ENCODE measurements at regions not wholly inside any gene's neighbourhood (a gene's known extent, or its start where the extent isn't known, plus 50 kb on each side); places are given as distances from the start of the nearest gene placed in this dataset.

GRCh38 chr6:168985705-168986104 lies 267.9 kb downstream of the THBS2 start:
- in situ Hi-C loops (cut with HindIII; ENCODE audit: low sequenced_read_pairs), result loop anchor here (10.0 kb wide), 1 partner anchor 559 kb away; no protein-coding TSS in a partner anchor

DNA sequence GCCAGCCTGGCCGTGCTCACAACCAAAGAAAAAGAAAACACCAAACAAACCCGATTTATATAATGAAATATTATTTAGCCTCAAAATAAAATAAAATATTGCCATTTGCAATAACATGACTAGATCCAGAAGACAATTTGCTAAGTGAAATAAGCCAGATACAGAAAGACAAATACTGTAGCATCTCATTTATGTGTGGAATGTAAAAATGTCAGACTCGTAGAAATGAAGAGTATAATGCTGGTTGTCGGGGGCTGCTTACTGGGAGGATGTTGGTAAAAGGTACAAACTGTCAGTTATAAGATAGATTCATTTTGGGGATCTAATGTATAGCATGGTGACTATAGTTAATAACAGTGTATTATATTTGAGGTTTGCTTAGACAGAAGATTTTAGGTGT lies 269.7 kb downstream of the THBS2 start:
- in situ Hi-C loops (cut with HindIII; ENCODE audit: low sequenced_read_pairs), result loop anchor here (10.0 kb wide), 1 partner anchor 561 kb away; no protein-coding TSS in a partner anchor

DNA sequence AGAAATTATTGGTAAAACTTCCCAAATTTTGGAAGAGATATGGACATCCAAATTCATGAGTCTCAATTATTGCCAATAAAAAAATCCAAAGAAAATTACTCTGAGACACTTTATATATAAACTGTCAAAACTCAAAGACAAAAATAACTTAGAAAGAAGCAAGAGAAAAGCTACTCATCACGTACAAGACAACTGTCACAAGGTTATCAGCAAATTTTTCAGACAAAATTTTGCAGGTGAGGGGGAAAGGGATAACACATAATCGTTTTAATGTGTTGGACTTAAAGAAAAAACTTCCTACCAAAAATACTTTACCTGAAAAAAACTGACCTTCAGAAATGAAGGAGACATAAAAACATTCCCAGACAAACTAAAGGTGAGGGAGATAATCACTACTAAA lies 272.5 kb downstream of the THBS2 start:
- in situ Hi-C loops (cut with HindIII; ENCODE audit: low sequenced_read_pairs), result loop anchor here (10.0 kb wide), 1 partner anchor 564 kb away; no protein-coding TSS in a partner anchor

DNA sequence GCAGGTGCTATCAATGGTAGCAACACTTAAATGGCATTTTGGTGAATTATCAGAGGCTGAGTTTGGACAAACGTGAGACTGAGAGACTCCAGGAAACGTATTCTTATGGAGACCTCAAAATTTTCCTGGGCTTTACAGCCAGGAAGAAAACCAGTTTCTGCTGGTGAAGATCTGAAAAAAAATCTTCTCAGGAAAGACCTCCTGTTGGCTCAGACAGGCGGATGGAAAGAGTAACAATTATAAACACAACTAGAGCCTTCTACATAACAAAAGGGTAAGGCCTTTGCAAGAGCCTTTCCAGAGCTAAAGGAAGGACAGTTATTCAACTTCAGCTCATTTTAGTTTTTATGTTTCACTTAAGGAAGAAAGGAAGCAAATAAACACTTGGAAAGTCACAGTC lies 274.4 kb downstream of the THBS2 start:
- in situ Hi-C loops (cut with HindIII; ENCODE audit: low sequenced_read_pairs), result no loop called here

DNA sequence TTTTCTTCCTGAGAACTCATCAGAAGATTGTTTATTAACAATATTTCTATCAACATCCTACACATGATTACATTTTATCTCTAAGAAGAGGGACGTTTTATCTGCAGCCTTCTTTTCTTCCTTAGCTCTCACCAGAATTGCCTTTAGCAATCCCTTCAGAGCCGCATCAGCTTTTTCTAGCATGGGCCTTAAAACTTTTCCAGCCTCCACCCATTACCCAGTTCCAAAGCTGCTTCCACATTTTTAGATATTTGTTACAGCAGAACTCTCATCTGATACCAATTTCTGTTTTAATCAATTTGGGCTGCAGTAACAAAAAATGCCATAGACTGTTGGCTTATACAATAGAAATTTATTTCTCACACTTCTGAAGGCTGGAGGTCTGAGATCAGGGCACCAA lies 281.5 kb downstream of the THBS2 start:
- in situ Hi-C loops (cut with HindIII; ENCODE audit: low sequenced_read_pairs), result no loop called here

DNA sequence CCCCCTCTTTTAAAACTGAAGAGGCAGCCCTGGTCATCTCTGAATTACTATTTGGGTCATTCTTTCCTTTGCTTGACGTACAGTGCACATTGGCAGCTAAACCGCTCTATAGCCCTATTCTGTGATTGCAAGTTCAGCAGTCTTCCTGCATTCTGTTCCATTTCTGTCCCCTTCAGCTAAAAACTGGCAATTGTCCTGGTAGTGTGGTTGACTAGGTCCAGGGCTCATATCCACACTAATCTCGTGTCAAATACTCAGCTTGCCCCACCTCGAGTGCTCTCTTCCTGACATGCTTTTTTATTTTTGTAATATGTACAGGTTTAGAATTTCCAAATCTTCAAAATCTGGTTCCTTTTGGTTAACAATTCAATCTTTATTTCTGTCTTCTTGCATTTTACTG lies 282.1 kb downstream of the THBS2 start:
- in situ Hi-C loops (cut with HindIII; ENCODE audit: low sequenced_read_pairs), result no loop called here

- in situ Hi-C loops (cut with HindIII; ENCODE audit: low sequenced_read_pairs), result no loop called here
These were observed 284.8 kb downstream of the THBS2 start for GRCh38 chr6:168968801-168969200.

DNA sequence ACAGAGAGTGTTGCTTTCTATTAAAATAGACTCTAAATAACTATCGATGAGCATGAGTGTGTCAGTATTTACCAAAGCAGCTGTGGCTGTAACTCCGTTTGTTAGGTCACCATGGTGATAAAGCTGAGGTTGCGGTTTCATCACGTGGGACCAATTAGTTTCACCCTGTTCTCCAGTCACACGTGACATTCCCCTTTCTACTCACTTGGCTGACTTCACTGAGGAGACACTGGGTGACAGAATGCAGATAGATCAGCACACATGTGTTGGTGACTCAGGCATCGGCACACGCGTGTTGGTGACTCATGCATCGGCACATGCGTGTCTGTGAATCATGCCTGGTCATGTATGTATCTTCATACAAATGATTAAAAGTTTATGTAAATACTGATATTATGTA lies 285.4 kb downstream of the THBS2 start:
- in situ Hi-C loops (cut with HindIII; ENCODE audit: low sequenced_read_pairs), result no loop called here

DNA sequence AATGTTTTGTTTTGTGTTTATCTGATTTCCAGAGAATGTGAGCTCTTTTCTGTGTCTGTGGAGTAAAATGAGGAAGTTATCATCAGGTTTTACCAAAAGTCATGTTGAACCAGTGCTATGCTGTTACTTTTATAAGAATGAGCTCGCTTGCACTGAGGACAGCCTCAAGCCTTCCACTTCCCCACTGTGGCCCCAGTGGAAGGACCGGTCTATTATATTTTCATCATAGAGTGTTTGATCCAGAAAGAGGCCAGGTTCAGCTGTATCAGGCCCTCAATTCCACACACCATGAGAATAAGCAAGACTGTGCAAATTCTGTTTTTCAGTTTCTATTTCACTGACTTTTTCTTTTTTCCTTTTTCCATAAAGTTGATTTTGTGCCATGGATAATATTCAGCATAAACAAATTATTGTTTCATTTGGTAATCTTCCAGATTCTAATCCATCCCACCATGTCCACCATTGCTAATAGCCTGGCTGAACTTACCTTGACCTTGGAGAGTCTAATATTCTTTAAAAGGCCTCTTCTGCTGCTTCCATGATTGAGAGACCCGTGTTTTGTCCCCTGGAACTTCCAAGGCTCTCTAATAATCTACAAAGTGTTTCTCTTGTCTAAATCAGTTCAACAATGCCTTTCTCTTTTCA lies 286.2 kb downstream of the THBS2 start:
- in situ Hi-C loops (cut with HindIII; ENCODE audit: low sequenced_read_pairs), result no loop called here

DNA sequence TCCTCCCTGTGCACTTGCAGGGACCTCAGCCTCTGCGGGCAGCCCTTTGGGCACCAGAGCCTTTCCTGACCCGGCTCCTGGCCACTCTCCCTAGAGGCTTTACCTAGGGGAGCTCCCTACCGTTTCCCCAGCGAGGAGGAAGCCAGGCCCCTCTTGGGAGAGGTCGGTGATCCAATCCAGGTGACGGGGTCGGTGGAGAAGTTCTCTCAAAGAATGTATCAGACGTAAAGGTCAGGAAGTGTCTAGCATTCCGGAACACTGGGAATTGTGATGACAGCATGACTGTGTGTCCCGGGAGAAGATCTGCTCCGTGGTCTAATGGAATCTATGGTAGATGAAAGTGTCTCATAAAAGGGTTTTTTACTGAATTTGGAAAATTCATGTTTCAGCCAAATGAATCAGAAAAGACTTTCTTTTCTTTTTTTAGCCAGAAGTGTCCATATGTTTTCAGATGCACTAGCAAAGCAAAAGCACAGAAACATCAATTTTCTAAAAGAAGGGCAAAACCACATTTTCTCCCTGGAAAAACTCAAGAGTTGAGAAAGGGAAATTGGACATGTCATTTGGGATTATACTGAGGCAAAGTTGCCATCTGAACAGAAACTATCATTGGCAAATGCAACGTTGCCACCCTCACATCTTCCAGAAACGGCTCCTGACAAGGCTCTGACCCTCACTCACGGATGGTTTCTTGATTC lies 289.4 kb downstream of the THBS2 start:
- in situ Hi-C loops (cut with HindIII; ENCODE audit: low sequenced_read_pairs), result no loop called here

DNA sequence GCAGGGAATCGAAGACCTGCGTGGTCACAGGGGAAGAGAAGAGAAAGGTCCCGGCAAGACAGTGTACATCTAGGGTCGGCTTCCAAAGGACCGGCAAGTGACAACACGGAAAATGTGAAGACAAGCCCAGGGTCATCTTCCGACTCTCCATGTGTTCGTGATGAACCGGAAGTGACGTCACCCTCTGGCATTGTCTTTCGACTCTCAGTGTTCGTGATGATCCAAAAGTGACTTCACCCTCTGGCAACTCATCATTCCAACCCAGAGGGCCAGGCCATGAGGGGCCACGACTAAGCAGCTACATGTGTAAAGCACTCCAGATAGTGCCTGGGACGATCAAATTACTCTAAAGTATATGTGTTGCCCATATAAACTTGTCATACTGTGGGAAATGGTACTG lies 290.8 kb downstream of the THBS2 start:
- in situ Hi-C loops (cut with HindIII; ENCODE audit: low sequenced_read_pairs), result no loop called here

- in situ Hi-C loops (cut with HindIII; ENCODE audit: low sequenced_read_pairs), result no loop called here
These were observed 292.4 kb downstream of the THBS2 start for GRCh38 chr6:168961264-168961656.

- in situ Hi-C loops (cut with HindIII; ENCODE audit: low sequenced_read_pairs), result no loop called here
These were observed 292.9 kb downstream of the THBS2 start for GRCh38 chr6:168960551-168961263.

GRCh38 chr6:168959696-168960095 lies 293.9 kb downstream of the THBS2 start:
- in situ Hi-C loops (cut with HindIII; ENCODE audit: low sequenced_read_pairs), result loop anchor here (5.0 kb wide), 1 partner anchor 363 kb away; no protein-coding TSS in a partner anchor

GRCh38 chr6:168956884-168957730 lies 296.5 kb downstream of the THBS2 start:
- in situ Hi-C loops (cut with HindIII; ENCODE audit: low sequenced_read_pairs), result loop anchor here (5.0 kb wide), 1 partner anchor 365 kb away; no protein-coding TSS in a partner anchor

DNA sequence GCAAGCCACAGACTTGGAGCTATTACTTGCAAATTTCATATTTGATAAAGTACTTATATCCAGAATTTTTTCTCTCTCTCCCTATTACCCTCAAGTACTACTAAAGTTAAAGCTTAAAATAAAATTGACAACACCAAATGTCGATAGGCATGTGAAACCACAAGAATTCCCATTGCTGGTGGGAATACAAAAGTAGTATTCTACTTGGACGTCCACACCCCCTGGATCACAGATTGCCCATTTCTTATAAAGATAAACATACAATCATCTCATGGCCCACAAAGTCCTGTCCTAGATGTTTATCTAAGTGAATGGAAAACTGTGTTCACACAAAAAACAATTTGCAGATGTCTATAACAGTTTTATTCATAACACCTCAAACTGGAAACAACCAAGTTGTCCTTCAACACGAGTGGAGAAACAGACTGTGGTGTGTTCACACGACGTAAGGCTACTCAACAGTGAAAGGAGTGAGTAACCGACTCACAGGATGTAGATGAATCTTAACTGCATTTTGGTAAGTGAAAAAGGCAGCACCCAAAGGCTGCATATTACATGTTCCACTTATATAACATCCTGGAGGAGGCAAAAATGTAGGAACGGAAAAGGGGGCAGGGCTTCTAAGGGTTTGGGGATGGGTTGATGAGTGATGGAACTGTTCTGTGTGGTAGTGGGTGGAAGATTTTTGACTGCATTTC lies 297.4 kb downstream of the THBS2 start:
- in situ Hi-C loops (cut with HindIII; ENCODE audit: low sequenced_read_pairs), result loop anchor here (5.0 kb wide), 1 partner anchor 366 kb away; no protein-coding TSS in a partner anchor

DNA sequence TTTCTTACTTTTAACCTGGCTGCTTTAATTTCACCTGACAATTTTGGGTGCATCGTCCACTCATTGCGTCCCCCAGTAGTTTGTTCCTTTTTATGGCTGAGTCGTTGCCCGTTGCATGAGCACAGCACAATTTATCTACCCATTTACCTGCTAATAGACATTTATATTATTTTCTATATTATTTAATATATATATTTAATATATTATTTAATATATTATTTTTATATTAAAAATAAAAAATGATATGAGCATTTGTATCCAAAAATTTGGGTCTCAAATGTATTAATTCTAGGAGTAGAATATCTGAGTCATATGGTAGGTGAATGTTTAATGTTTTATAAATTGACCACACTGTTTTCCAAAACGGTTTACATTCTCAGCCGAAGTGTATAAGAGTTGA lies 300.2 kb downstream of the THBS2 start:
- in situ Hi-C loops (cut with HindIII; ENCODE audit: low sequenced_read_pairs), result no loop called here

DNA sequence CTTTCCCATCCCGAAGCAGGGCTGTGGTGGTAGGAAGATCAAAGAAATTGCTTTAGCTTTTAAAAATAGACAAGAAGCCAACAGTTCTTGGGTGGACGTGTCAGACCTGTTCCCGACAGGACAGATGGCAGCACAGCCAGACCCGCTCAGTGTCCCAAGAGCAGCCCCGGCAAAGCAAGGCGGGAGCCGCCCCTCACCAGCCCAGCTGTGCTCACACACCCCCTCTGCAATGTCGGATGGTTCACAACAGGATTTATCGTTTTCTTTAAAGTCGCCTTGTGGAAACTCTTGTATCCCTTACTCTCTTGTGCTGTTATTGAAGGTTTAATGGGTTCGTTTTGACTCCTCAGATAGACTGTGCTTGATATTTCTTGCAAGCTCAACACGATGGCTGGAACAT lies 302.4 kb downstream of the THBS2 start:
- in situ Hi-C loops (cut with HindIII; ENCODE audit: low sequenced_read_pairs), result no loop called here

- in situ Hi-C loops (cut with HindIII; ENCODE audit: low sequenced_read_pairs), result no loop called here
These were observed 302.8 kb downstream of the THBS2 start for GRCh38 chr6:168950858-168951214.
